ENCODE measurements at regions not wholly inside any gene's neighbourhood (a gene's known extent, or its start where the extent isn't known, plus 50 kb on each side); places are given as distances from the start of the nearest gene placed in this dataset.

DNA sequence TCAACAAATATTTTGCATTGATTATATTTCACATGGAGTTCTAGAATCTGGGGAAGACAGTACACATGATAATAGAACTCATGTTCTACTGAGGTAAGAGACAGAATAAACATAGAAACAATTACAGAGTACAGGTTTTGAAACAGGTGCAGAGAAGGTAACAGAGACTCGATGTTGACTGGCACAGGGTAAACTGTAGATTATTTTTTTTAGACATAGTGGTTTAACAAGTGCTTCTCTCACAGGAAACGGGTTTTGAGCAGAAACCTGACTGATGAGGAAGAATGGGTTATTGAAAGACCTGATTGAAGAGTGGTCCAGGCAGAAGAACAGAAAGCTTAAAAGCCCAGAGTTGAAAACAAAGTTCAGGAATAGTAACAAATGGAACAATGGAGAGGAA is 1002.5 kb upstream of the FAM98A start:
- no peaks in the 10 kb centered on the region for H3K9me3 Mint-ChIP-seq (ENCODE audit: unreplicated experiment)
- Histone ChIP-seq H3K36me3 (ENCODE audit: control insufficient read depth, insufficient read depth, low read length) (no peaks in the 10 kb centered on the region), H3K4me3 (ENCODE audit: low read depth, low read length) (no peak overlapping the region), H3K4me1 (no peaks in the 10 kb centered on the region), H3K27me3 (replicated peaks; ENCODE audit: control insufficient read depth, insufficient read depth, low read length) (no peaks in the 10 kb centered on the region), H3K9me3 (no peaks in the 10 kb centered on the region)
- H3K4me3 Mint-ChIP-seq (ENCODE audit: unreplicated experiment): no peak overlapping the region
- no peak overlapping the region for H3K27ac Mint-ChIP-seq (ENCODE audit: unreplicated experiment)
- H3K36me3 Mint-ChIP-seq (ENCODE audit: insufficient read depth, unreplicated experiment): no peaks in the 10 kb centered on the region
- no TSS peak for BruUV-seq (replicated peaks)
- no peaks in the 10 kb centered on the region for H3K27me3 Mint-ChIP-seq (ENCODE audit: insufficient read depth, unreplicated experiment)
- TF ChIP-seq, protein P1, sequence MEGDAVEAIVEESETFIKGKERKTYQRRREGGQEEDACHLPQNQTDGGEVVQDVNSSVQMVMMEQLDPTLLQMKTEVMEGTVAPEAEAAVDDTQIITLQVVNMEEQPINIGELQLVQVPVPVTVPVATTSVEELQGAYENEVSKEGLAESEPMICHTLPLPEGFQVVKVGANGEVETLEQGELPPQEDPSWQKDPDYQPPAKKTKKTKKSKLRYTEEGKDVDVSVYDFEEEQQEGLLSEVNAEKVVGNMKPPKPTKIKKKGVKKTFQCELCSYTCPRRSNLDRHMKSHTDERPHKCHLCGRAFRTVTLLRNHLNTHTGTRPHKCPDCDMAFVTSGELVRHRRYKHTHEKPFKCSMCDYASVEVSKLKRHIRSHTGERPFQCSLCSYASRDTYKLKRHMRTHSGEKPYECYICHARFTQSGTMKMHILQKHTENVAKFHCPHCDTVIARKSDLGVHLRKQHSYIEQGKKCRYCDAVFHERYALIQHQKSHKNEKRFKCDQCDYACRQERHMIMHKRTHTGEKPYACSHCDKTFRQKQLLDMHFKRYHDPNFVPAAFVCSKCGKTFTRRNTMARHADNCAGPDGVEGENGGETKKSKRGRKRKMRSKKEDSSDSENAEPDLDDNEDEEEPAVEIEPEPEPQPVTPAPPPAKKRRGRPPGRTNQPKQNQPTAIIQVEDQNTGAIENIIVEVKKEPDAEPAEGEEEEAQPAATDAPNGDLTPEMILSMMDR (IDR thresholded peaks at IDR 0.05; ENCODE audit: insufficient read depth in 1 of 2, low read depth in 1 of 2, low read length in 1 of 2, severe bottlenecking in 1 of 2, unreplicated experiment in 1 of 2): no peak
- intact Hi-C loops (cut with micrococcal nuclease; ENCODE audit: unreplicated experiment): no loop called here
- no peaks in the 10 kb centered on the region for H3K4me1 Mint-ChIP-seq (ENCODE audit: low read depth, unreplicated experiment)
- DNase-seq: no peak
- ChIA-PET POLR2A (no interaction called here), CTCF (no interaction called here)

GRCh38 chr2:34578641-34579040 is 979.5 kb upstream of the FAM98A start:
- Histone ChIP-seq H3K9me3 (no peaks in the 10 kb centered on the region), H3K4me3 (ENCODE audit: low read depth, low read length) (no peak overlapping the region), H3K4me1 (no peaks in the 10 kb centered on the region), H3K36me3 (ENCODE audit: control insufficient read depth, insufficient read depth, low read length) (no peaks in the 10 kb centered on the region), H3K27me3 (replicated peaks; ENCODE audit: control insufficient read depth, insufficient read depth, low read length) (no peaks in the 10 kb centered on the region)
- no peaks in the 10 kb centered on the region for H3K27me3 Mint-ChIP-seq (ENCODE audit: insufficient read depth, unreplicated experiment)
- no peaks in the 10 kb centered on the region for H3K4me1 Mint-ChIP-seq (ENCODE audit: low read depth, unreplicated experiment)
- H3K9me3 Mint-ChIP-seq (ENCODE audit: unreplicated experiment): no peaks in the 10 kb centered on the region
- ChIA-PET CTCF (no interaction called here), POLR2A (no interaction called here)
- TF ChIP-seq, protein P1 (IDR thresholded peaks at IDR 0.05; ENCODE audit: insufficient read depth in 1 of 2, low read depth in 1 of 2, low read length in 1 of 2, severe bottlenecking in 1 of 2, unreplicated experiment in 1 of 2): no peak
- H3K4me3 Mint-ChIP-seq (ENCODE audit: unreplicated experiment): no peak overlapping the region
- no TSS peak for BruUV-seq (replicated peaks)
- intact Hi-C loops (cut with micrococcal nuclease; ENCODE audit: unreplicated experiment): no loop called here
- no peak overlapping the region for H3K27ac Mint-ChIP-seq (ENCODE audit: unreplicated experiment)
- no peak for DNase-seq
- H3K36me3 Mint-ChIP-seq (ENCODE audit: insufficient read depth, unreplicated experiment): no peaks in the 10 kb centered on the region

- CTCF ChIA-PET: interaction anchor here (0.7 to 1.0 kb wide), 3 partner anchors 23 to 896 kb away, joined by 3 to 5 read pairs (median 3); no protein-coding TSS in a partner anchor
- Mint-ChIP-seq H3K9me3 (ENCODE audit: unreplicated experiment) (no peaks in the 10 kb centered on the region), H3K4me3 (ENCODE audit: unreplicated experiment) (no peak overlapping the region), H3K27me3 (ENCODE audit: insufficient read depth, unreplicated experiment) (no peaks in the 10 kb centered on the region), H3K36me3 (ENCODE audit: insufficient read depth, unreplicated experiment) (no peaks in the 10 kb centered on the region), H3K27ac (ENCODE audit: unreplicated experiment) (no peak overlapping the region), H3K4me1 (ENCODE audit: low read depth, unreplicated experiment) (no peaks in the 10 kb centered on the region)
- TF ChIP-seq, protein P1 (IDR thresholded peaks at IDR 0.05; ENCODE audit: insufficient read depth in 1 of 2, low read depth in 1 of 2, low read length in 1 of 2, severe bottlenecking in 1 of 2, unreplicated experiment in 1 of 2): peak; percentile 44 to 68
- Histone ChIP-seq H3K36me3 (ENCODE audit: control insufficient read depth, insufficient read depth, low read length) (no peaks in the 10 kb centered on the region), H3K9me3 (no peaks in the 10 kb centered on the region), H3K4me1 (no peaks in the 10 kb centered on the region), H3K4me3 (ENCODE audit: low read depth, low read length) (no peak overlapping the region), H3K27me3 (replicated peaks; ENCODE audit: control insufficient read depth, insufficient read depth, low read length) (no peaks in the 10 kb centered on the region)
- no TSS peak for BruUV-seq (replicated peaks)
- DNase-seq: peak; percentile 54 to 59
- intact Hi-C loops (cut with micrococcal nuclease; ENCODE audit: unreplicated experiment): loop anchor here (2.0 to 5.0 kb wide), 4 partner anchors 167 to 896 kb away; no protein-coding TSS in a partner anchor
- POLR2A ChIA-PET: no interaction called here
Measured at GRCh38 chr2:34570266-34570872, 971.3 kb upstream of the FAM98A start.

Data from Caco-2 (cell line).